HG03342 (cell line): ENCODE measurements at regions not wholly inside any gene's neighbourhood (a gene's known extent, or its start where the extent isn't known, plus 50 kb on each side); places are given as distances from the start of the nearest gene placed in this dataset.
"Not testable (repeated sequence)": the region's sequence is repeated elsewhere in the genome, so short reads cannot be mapped to it uniquely, and the experiment has no call there.

ENCODE experiments used
- ATAC-seq: cut with Tn5 transposase; IDR thresholded peaks from one replicate; pipeline ENCODE4 v1.9.1; 2021; ENCODE audit warnings: mild to moderate bottlenecking, moderate library complexity; ENCODE audit not compliant: unreplicated experiment

- ATAC-seq, result no peak
Observed at GRCh38 chr4:12499693-12500092, 984.4 kb downstream of the RAB28 start.

- ATAC-seq, result no peak
Observed at GRCh38 chr4:12495211-12495610, 988.9 kb downstream of the RAB28 start.

GRCh38 chr4:12492730-12493393 lies 991.3 kb downstream of the RAB28 start:
- ATAC-seq, result no peak

GRCh38 chr4:12488672-12489071 lies 995.5 kb downstream of the RAB28 start:
- no peak for ATAC-seq

GRCh38 chr4:12487000-12487399 lies 997.1 kb downstream of the RAB28 start:
- no peak for ATAC-seq

GRCh38 chr4:12472087-12472486 lies 1012.1 kb downstream of the RAB28 start:
- no peak for ATAC-seq

- no peak for ATAC-seq
Observed at GRCh38 chr4:12471193-12471592, 1012.9 kb downstream of the RAB28 start.

GRCh38 chr4:12461576-12461975 lies 1022.6 kb downstream of the RAB28 start:
- not testable (repeated sequence) for ATAC-seq

- no peak for ATAC-seq
Observed at GRCh38 chr4:12459126-12459525, 1025.0 kb downstream of the RAB28 start.

GRCh38 chr4:12458621-12459020 lies 1025.5 kb downstream of the RAB28 start:
- no peak for ATAC-seq

- no peak for ATAC-seq
Observed at GRCh38 chr4:12452291-12452690, 1023.6 kb upstream of the HS3ST1 start.

GRCh38 chr4:12447451-12447850 lies 1018.8 kb upstream of the HS3ST1 start:
- no peak for ATAC-seq

GRCh38 chr4:12446657-12447185 lies 1018.0 kb upstream of the HS3ST1 start:
- ATAC-seq, result no peak

GRCh38 chr4:12446256-12446655 lies 1017.6 kb upstream of the HS3ST1 start:
- ATAC-seq, result no peak

GRCh38 chr4:12445711-12446235 lies 1017.1 kb upstream of the HS3ST1 start:
- ATAC-seq, result no peak

- ATAC-seq, result no peak
Observed at GRCh38 chr4:12439633-12440305, 1011.1 kb upstream of the HS3ST1 start.

- ATAC-seq, result not testable (repeated sequence)
Observed at GRCh38 chr4:12431259-12431658, 1002.6 kb upstream of the HS3ST1 start.

- ATAC-seq, result no peak
Observed at GRCh38 chr4:12421364-12421763, 992.7 kb upstream of the HS3ST1 start.

GRCh38 chr4:12416755-12417154 lies 988.1 kb upstream of the HS3ST1 start:
- ATAC-seq, result no peak

- no peak for ATAC-seq
Observed at GRCh38 chr4:12414181-12414812, 985.6 kb upstream of the HS3ST1 start.

- ATAC-seq, result no peak
Observed at GRCh38 chr4:12411072-12411471, 982.4 kb upstream of the HS3ST1 start.
